ACHN (cell line): ENCODE measurements at regions not wholly inside any gene's neighbourhood (a gene's known extent, or its start where the extent isn't known, plus 50 kb on each side); places are given as distances from the start of the nearest gene placed in this dataset.

Experiments used
- DNase-seq: peaks from one replicate; pipeline ENCODE4 v3.0.0-alpha.2; 2015
- in situ Hi-C: cut with HindIII; loops from 2 replicates; pipeline ENCODE4 v1.10.0; 2017; ENCODE audit warnings: low sequenced_read_pairs, low pct_ligation_motif_present, low pct_unique_long_range_greater_than_20kb

GRCh38 chr2:204453730-204454167 lies 91.5 kb upstream of the PARD3B start:
- in situ Hi-C loops, result no loop called here

GRCh38 chr2:204454672-204455380 lies 90.4 kb upstream of the PARD3B start:
- no peak for DNase-seq
- in situ Hi-C loops, result no loop called here

More at GRCh38 chr2:204453730-204454167, 91.5 kb upstream of the PARD3B start:
- DNase-seq, result peak; percentile 38

GRCh38 chr2:204468746-204469429 lies 76.4 kb upstream of the PARD3B start:
- no peak for DNase-seq
- in situ Hi-C loops, result no loop called here

GRCh38 chr2:204470178-204470620 lies 75.1 kb upstream of the PARD3B start:
- DNase-seq, result no peak
- in situ Hi-C loops, result no loop called here

- no peak for DNase-seq
- in situ Hi-C loops, result no loop called here
Observed at GRCh38 chr2:204470621-204471196, 74.6 kb upstream of the PARD3B start.

GRCh38 chr2:204472375-204472774 lies 72.9 kb upstream of the PARD3B start:
- in situ Hi-C loops, result no loop called here

GRCh38 chr2:204473224-204473623 lies 72.1 kb upstream of the PARD3B start:
- no peak for DNase-seq
- in situ Hi-C loops, result no loop called here

More at GRCh38 chr2:204472375-204472774, 72.9 kb upstream of the PARD3B start:
- DNase-seq, result no peak

GRCh38 chr2:204475399-204475798 lies 69.9 kb upstream of the PARD3B start:
- in situ Hi-C loops, result no loop called here
- no peak for DNase-seq

GRCh38 chr2:204477358-204477950 lies 67.8 kb upstream of the PARD3B start:
- in situ Hi-C loops, result no loop called here
- DNase-seq, result no peak

GRCh38 chr2:204479557-204479956 lies 65.7 kb upstream of the PARD3B start:
- in situ Hi-C loops, result no loop called here
- no peak for DNase-seq

GRCh38 chr2:204480676-204481075 lies 64.6 kb upstream of the PARD3B start:
- in situ Hi-C loops, result no loop called here
- DNase-seq, result no peak

GRCh38 chr2:204483608-204484081 lies 61.6 kb upstream of the PARD3B start:
- in situ Hi-C loops, result no loop called here
- DNase-seq, result no peak

GRCh38 chr2:204486321-204486720 lies 59.0 kb upstream of the PARD3B start:
- in situ Hi-C loops, result no loop called here
- DNase-seq, result no peak

GRCh38 chr2:204486805-204487204 lies 58.5 kb upstream of the PARD3B start:
- in situ Hi-C loops, result no loop called here
- DNase-seq, result no peak

- in situ Hi-C loops, result no loop called here
- no peak for DNase-seq
Observed at GRCh38 chr2:204487447-204488229, 57.6 kb upstream of the PARD3B start.

GRCh38 chr2:204491528-204491927 lies 53.7 kb upstream of the PARD3B start:
- in situ Hi-C loops, result no loop called here
- no peak for DNase-seq

GRCh38 chr2:204492417-204492816 lies 52.9 kb upstream of the PARD3B start:
- no peak for DNase-seq

GRCh38 chr2:204494681-204495080 lies 50.6 kb upstream of the PARD3B start:
- in situ Hi-C loops, result no loop called here
- no peak for DNase-seq

More at GRCh38 chr2:204492417-204492816, 52.9 kb upstream of the PARD3B start:
- in situ Hi-C loops, result no loop called here
